ENCODE measurements at regions not wholly inside any gene's neighbourhood (a gene's known extent, or its start where the extent isn't known, plus 50 kb on each side); places are given as distances from the start of the nearest gene placed in this dataset.

DNA sequence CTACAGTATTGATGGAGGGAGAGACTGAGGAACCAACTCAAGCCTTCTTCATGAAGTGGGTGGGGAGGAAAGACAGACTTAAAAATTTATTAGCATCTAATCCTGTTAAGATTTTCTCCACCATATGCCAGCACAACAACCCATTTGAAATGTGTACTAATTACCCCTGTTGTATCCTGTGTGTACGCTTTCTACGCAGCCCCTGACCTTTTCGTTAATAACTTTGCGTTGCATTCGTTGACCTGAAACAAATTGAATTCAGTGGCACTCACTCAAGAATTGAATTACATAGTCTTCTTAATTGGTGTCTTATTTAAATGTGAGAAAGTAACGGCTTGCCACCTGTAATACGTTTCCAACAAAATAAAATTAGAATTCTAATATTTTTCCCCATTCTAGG lies 113.9 kb downstream of the LINC00237 start:
- intact Hi-C loops (cut with DNase I; ENCODE audit: low total_unique reads), result no loop called here
- Histone ChIP-seq H3K27me3 (replicated peaks in 1 of 7) (peaks cover 0 to 29% (median 0%) of the 10 kb centered on the region in 7 donors), H3K27ac (no peak overlapping the region), H3K4me1 (no peaks in the 10 kb centered on the region), H3K9me3 (no peaks in the 10 kb centered on the region), H3K36me3 (no peaks in the 10 kb centered on the region), H3K4me3 (no peak overlapping the region)
- no peak for DNase-seq
- 91 to 94% (median 91%) methylated on average over 7 of the region's 7 CpGs for WGBS, 5 donors
- no peak for TF ChIP-seq POLR2A (IDR thresholded peaks at IDR 0.05)
- TF ChIP-seq, protein P1, sequence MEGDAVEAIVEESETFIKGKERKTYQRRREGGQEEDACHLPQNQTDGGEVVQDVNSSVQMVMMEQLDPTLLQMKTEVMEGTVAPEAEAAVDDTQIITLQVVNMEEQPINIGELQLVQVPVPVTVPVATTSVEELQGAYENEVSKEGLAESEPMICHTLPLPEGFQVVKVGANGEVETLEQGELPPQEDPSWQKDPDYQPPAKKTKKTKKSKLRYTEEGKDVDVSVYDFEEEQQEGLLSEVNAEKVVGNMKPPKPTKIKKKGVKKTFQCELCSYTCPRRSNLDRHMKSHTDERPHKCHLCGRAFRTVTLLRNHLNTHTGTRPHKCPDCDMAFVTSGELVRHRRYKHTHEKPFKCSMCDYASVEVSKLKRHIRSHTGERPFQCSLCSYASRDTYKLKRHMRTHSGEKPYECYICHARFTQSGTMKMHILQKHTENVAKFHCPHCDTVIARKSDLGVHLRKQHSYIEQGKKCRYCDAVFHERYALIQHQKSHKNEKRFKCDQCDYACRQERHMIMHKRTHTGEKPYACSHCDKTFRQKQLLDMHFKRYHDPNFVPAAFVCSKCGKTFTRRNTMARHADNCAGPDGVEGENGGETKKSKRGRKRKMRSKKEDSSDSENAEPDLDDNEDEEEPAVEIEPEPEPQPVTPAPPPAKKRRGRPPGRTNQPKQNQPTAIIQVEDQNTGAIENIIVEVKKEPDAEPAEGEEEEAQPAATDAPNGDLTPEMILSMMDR (IDR thresholded peaks at IDR 0.05 in 8 of 11, conservative IDR thresholded peaks at IDR 0.05 in 3 of 11), result no peak
- no peak for TF ChIP-seq POLR2AphosphoS5 (IDR thresholded peaks at IDR 0.05)

DNA sequence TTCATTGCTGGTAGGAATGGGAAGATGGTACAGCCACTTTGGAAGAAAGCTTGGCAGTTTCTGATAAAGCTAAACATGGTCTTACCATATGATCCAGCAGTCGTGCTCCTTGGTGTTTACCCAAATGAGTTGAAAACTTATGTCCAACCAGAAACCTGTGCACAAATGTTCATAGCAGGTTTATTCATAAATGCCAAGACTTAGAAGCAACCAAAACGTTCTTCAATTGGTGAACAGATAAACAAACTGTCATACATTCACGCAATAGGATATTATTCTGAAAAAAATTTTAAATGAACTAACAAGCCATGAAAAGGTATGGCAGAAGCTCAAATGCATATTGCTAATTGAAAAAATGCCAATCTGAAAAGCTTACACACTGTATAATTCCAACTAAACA lies 117.1 kb downstream of the LINC00237 start:
- DNase-seq, result no peak
- intact Hi-C loops (cut with DNase I; ENCODE audit: low total_unique reads), result no loop called here
- H3K27me3 ChIP-seq (replicated peaks in 1 of 7), result peaks cover 0 to 20% (median 0%) of the 10 kb centered on the region in 7 donors
- H3K4me3 ChIP-seq, result no peak overlapping the region
- no peak for TF ChIP-seq POLR2AphosphoS5 (IDR thresholded peaks at IDR 0.05)
- no peak for TF ChIP-seq POLR2A (IDR thresholded peaks at IDR 0.05)
- TF ChIP-seq, protein P1 (IDR thresholded peaks at IDR 0.05 in 8 of 11, conservative IDR thresholded peaks at IDR 0.05 in 3 of 11), result no peak
- H3K4me1 ChIP-seq, result no peaks in the 10 kb centered on the region
- no peak overlapping the region for H3K27ac ChIP-seq
- WGBS, 5 donors, result 68 to 76% (median 74%) methylated on average over 3 of the region's 3 CpGs
- H3K9me3 ChIP-seq, result no peaks in the 10 kb centered on the region
- H3K36me3 ChIP-seq, result no peaks in the 10 kb centered on the region

DNA sequence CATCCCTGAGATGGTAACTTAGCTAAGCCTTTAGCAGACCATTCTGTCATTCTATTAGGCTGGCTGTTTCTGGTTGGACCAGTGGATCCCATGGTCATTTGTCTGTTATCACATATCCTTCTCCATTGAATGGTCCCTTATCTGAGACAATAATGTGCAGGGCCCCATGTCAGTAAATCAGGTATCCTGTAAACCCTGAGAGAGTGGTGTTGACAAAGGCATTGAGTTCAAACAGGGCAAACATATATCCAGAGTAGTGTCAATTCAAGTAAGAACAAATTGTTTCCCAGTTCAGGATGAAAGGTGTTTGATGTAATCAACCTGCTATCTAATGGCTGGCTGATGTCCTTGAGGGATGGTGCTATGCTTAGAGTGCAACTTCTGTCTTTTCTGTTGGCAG lies 126.2 kb downstream of the LINC00237 start:
- no peak for DNase-seq
- Histone ChIP-seq H3K36me3 (no peaks in the 10 kb centered on the region), H3K27ac (no peak overlapping the region), H3K4me3 (no peak overlapping the region), H3K9me3 (peaks cover 0 to 17% (median 3%) of the 10 kb centered on the region in 8 donors), H3K27me3 (replicated peaks in 1 of 7) (peaks cover 0 to 6% (median 0%) of the 10 kb centered on the region in 7 donors), H3K4me1 (no peaks in the 10 kb centered on the region)
- intact Hi-C loops (cut with DNase I; ENCODE audit: low total_unique reads), result no loop called here
- TF ChIP-seq, protein P1 (IDR thresholded peaks at IDR 0.05 in 8 of 11, conservative IDR thresholded peaks at IDR 0.05 in 3 of 11), result no peak
- TF ChIP-seq POLR2A (IDR thresholded peaks at IDR 0.05), result no peak
- TF ChIP-seq POLR2AphosphoS5 (IDR thresholded peaks at IDR 0.05), result no peak

DNA sequence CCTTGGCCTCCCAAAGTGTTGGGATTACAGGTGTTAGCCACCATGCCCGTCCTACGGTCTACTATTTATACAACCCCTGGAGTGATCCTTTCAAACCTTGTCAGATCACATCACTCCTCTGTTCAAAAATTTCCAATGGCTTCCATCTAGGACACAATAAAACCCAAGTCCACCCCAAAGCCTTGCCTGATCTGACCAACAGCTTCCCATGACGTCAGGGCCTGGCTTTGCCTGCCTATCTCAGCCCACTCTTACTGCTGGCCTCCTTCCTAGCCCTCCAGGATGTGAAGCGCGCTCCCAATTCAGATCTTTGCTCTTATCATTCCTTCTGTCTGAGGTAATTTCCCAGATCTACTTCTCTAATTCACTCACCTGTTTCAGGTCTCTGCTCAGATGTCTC lies 128.4 kb downstream of the LINC00237 start:
- no peak for DNase-seq
- Histone ChIP-seq H3K27ac (no peak overlapping the region), H3K4me3 (no peak overlapping the region), H3K9me3 (peaks cover 0 to 17% (median 3%) of the 10 kb centered on the region in 8 donors), H3K36me3 (no peaks in the 10 kb centered on the region), H3K4me1 (no peaks in the 10 kb centered on the region), H3K27me3 (replicated peaks in 1 of 7) (peaks cover 0 to 6% (median 0%) of the 10 kb centered on the region in 7 donors)
- no peak for TF ChIP-seq POLR2A (IDR thresholded peaks at IDR 0.05)
- no peak for TF ChIP-seq POLR2AphosphoS5 (IDR thresholded peaks at IDR 0.05)
- TF ChIP-seq, protein P1 (IDR thresholded peaks at IDR 0.05 in 8 of 11, conservative IDR thresholded peaks at IDR 0.05 in 3 of 11), result no peak
- intact Hi-C loops (cut with DNase I; ENCODE audit: low total_unique reads), result no loop called here
- WGBS, 5 donors, result 59 to 90% (median 89%) methylated on average over 5 of the region's 5 CpGs

All from spleen (tissue), 11 donors.